Activated CD4-positive, alpha-beta T cell treated with anti-CD3 and anti-CD28 coated beads, Interleukin-2, amount 10 ng/mL, durations not matched to agents 24 days and 14 days (primary cell): ENCODE measurements at regions not wholly inside any gene's neighbourhood (a gene's known extent, or its start where the extent isn't known, plus 50 kb on each side); places are given as distances from the start of the nearest gene placed in this dataset.

Experiments
- DNase-seq: peaks from one replicate; pipeline ENCODE4 v3.0.0; 2022
- H3K27ac Mint-ChIP-seq: one replicate; pipeline ENCODE4 v1.8.0; 2022; ENCODE audit warnings: mild to moderate bottlenecking, mixed read lengths
- H3K27me3 Mint-ChIP-seq: one replicate; pipeline ENCODE4 v1.8.0; 2022; ENCODE audit warnings: mixed read lengths
- H3K36me3 Mint-ChIP-seq: one replicate; pipeline ENCODE4 v1.8.0; 2022; ENCODE audit warnings: low read depth, mild to moderate bottlenecking, mixed read lengths
- H3K4me1 Mint-ChIP-seq: one replicate; pipeline ENCODE4 v1.8.0; 2021; ENCODE audit warnings: mixed read lengths
- H3K4me3 Mint-ChIP-seq: one replicate; pipeline ENCODE4 v1.8.0; 2022; ENCODE audit warnings: mild to moderate bottlenecking, moderate library complexity, mixed read lengths
- H3K9me3 Mint-ChIP-seq: one replicate; pipeline ENCODE4 v1.8.0; 2021; ENCODE audit warnings: mixed read lengths
- intact Hi-C: fragments of 100-400 bp; cut with micrococcal nuclease; formaldehyde crosslinking; loops from one replicate; pipeline ENCODE4 v1.15.1; 2023

DNA sequence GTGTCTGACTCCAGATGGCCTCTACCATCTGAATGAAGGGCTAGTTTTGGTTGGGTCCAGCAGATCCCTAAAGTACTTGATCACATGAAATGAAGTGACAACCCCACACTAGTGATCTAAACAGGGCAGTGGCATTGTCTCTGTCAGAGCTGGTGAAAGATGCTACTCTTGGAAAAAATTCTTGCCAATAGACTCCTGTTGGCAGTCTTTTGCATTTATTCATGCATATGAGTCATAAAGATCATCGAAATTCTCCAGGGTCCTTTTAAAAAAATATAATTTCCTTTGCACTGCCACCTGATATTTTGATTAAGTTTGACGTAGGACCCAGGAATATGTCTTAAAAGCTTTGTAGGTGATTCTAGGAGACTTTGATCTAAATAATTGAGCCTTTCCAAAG is 135.1 kb upstream of the ELL2 start:
- intact Hi-C loops = no loop called here
- no peaks in the 10 kb centered on the region for H3K27me3 Mint-ChIP-seq
- peaks cover 26% of the 10 kb centered on the region for H3K9me3 Mint-ChIP-seq
- peaks cover 1% of the 10 kb centered on the region for H3K36me3 Mint-ChIP-seq
- H3K27ac Mint-ChIP-seq = no peak overlapping the region
- no peaks in the 10 kb centered on the region for H3K4me1 Mint-ChIP-seq
- DNase-seq = no peak
- H3K4me3 Mint-ChIP-seq = no peak overlapping the region

DNA sequence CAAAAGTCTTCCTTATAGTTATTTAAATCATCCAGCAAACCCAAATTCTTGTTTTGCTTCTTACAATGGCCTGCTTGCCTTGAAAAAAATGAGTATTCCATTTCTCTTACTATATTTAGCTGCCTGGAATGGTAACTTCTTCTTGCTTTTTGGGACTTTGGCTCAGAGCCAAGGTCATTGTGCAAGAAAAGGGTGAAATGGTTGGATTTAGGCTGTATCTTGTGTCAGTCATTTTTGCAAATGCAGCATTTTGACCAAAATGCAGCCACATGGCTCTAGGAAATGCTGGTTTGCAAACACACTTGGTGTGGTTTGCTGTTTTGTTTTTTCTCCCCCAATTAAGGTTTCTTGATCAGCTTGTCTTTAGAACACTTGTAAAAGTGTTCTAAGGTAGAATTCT is 133.3 kb upstream of the ELL2 start:
- Mint-ChIP-seq H3K9me3 (peaks cover 16% of the 10 kb centered on the region), H3K27ac (no peak overlapping the region), H3K4me1 (no peaks in the 10 kb centered on the region), H3K4me3 (no peak overlapping the region), H3K27me3 (no peaks in the 10 kb centered on the region), H3K36me3 (no peaks in the 10 kb centered on the region)
- no peak for DNase-seq
- intact Hi-C loops = no loop called here

DNA sequence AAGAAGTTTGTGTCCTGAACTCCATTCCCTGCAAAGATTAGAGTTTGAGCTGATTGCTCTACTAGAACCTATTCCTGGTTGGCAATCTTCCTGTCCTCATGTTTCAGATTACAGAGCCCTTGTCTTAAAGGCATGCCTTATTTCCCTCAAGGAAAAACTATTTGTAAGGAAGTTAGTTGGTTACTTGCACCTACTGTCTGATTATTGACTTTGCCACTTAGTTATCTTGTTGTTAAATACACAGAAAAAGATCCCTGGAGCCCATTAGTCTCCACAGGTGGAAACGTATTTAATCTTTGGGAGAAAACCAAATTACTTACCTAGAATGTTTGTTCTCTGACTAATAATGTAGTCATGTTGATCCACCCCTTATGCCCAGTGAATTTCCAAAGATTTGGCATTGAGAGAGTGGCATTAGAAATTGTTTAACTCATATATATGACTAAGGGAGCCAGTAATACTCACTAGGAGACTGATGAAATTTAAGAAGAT is 132.3 kb upstream of the ELL2 start:
- no peaks in the 10 kb centered on the region for H3K4me1 Mint-ChIP-seq

GRCh38 chr5:96093340-96093739 is 131.7 kb upstream of the ELL2 start:
- Mint-ChIP-seq H3K4me1 (no peaks in the 10 kb centered on the region), H3K27ac (no peak overlapping the region), H3K27me3 (no peaks in the 10 kb centered on the region), H3K9me3 (peaks cover 14% of the 10 kb centered on the region), H3K4me3 (no peak overlapping the region), H3K36me3 (no peaks in the 10 kb centered on the region)
- intact Hi-C loops = no loop called here
- DNase-seq = no peak

More for the DNA sequence above, 132.3 kb upstream of the ELL2 start:
- no peak overlapping the region for H3K27ac Mint-ChIP-seq
- intact Hi-C loops = no loop called here
- H3K4me3 Mint-ChIP-seq = no peak overlapping the region
- no peaks in the 10 kb centered on the region for H3K36me3 Mint-ChIP-seq
- H3K9me3 Mint-ChIP-seq = peaks cover 15% of the 10 kb centered on the region
- DNase-seq = no peak
- no peaks in the 10 kb centered on the region for H3K27me3 Mint-ChIP-seq

DNA sequence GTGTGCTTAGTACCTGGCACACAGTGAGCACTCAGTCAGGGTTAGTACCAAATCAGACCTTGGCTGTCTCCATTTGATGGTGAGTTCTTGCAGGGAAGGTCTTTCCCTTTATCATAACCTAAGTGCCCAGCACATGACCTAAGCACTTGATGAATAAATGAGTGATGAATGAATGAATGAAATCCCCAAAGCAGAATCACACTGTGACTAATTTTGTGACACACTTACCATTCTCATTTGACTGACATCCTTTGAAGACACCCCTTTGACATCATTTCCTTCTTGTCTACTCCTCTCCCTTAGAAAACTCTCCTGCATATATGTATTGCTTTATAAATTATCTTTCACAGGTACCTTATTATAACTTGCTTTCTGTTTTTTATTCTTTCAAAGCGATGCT is 130.2 kb upstream of the ELL2 start:
- Mint-ChIP-seq H3K9me3 (peaks cover 5% of the 10 kb centered on the region), H3K36me3 (no peaks in the 10 kb centered on the region), H3K27ac (no peak overlapping the region), H3K4me1 (no peaks in the 10 kb centered on the region), H3K27me3 (no peaks in the 10 kb centered on the region), H3K4me3 (no peak overlapping the region)
- intact Hi-C loops = no loop called here
- no peak for DNase-seq

DNA sequence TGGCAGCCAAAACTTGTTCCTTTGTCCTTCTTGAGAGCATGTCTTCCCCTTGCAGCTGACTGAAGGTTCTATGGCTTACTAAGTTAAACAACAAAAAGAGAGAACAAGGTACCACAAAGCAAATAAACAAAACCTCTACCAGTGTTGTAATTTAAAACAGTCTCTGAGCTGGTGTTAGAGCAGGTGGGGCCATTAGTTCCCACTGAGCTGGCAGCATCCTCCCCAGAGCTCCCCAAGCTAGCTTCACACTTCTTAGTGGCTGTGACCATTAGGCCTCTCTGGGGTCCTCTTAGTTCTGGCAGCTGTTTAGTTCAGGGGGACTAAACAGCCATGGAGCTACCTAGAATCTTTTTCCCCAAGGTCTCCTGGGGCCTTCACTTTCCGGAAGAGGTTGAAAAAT is 128.6 kb upstream of the ELL2 start:
- Mint-ChIP-seq H3K27ac (no peak overlapping the region), H3K9me3 (peaks cover 5% of the 10 kb centered on the region), H3K36me3 (no peaks in the 10 kb centered on the region), H3K4me1 (no peaks in the 10 kb centered on the region), H3K4me3 (no peak overlapping the region), H3K27me3 (no peaks in the 10 kb centered on the region)
- intact Hi-C loops = no loop called here
- no peak for DNase-seq

DNA sequence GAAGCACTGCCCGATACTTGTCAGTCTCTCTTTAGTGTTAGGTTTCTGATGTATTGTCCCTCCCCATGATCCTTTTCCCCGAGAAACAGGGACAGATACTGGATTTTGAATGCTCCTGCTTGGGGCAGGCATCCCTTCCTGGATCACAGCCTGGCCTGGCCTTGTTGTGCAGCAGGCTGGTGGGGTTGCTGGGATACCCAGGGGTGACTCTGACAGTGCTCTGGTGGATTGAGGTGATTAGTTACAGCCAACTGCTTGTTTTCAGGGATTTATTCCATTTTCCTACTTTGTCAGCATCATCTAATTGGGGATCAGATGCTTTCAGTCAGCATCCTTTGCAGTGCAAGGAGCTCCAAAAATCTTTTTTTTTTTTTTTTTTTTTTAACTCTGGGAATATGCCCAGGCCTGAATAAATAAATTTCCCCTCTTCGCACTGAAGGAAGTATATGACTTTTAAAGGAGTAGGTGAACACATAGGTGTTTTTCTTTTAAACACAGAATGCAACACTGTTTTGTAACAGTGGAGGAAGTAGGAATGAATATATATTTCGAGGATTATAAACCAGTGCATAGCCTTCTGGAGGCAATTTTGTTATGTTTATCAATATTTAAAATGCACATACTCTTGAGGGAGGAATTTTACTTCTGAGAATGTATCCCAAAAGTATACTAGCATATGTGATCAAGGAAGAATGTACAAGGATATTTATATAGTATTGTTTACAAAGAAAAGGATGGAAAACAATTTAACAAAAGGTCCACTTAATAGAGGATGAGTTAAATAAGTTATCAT is 127.3 kb upstream of the ELL2 start:
- Mint-ChIP-seq H3K27ac (no peak overlapping the region), H3K36me3 (no peaks in the 10 kb centered on the region), H3K4me1 (peaks cover 4% of the 10 kb centered on the region), H3K27me3 (no peaks in the 10 kb centered on the region), H3K4me3 (no peak overlapping the region), H3K9me3 (peaks cover 5% of the 10 kb centered on the region)
- DNase-seq = no peak
- intact Hi-C loops = no loop called here

GRCh38 chr5:96087939-96088338 is 126.3 kb upstream of the ELL2 start:
- H3K9me3 Mint-ChIP-seq = no peaks in the 10 kb centered on the region
- intact Hi-C loops = no loop called here
- no peak overlapping the region for H3K27ac Mint-ChIP-seq
- no peaks in the 10 kb centered on the region for H3K36me3 Mint-ChIP-seq
- no peak overlapping the region for H3K4me3 Mint-ChIP-seq
- no peak for DNase-seq
- no peaks in the 10 kb centered on the region for H3K27me3 Mint-ChIP-seq
- peaks cover 11% of the 10 kb centered on the region for H3K4me1 Mint-ChIP-seq

- H3K27me3 Mint-ChIP-seq = no peaks in the 10 kb centered on the region
- peaks cover 28% of the 10 kb centered on the region for H3K4me1 Mint-ChIP-seq
- no peaks in the 10 kb centered on the region for H3K36me3 Mint-ChIP-seq
- no peak overlapping the region for H3K4me3 Mint-ChIP-seq
- intact Hi-C loops = no loop called here
- H3K9me3 Mint-ChIP-seq = no peaks in the 10 kb centered on the region
- H3K27ac Mint-ChIP-seq = no peak overlapping the region
- DNase-seq = no peak
Measured at GRCh38 chr5:96084874-96085506, 123.3 kb upstream of the ELL2 start.

DNA sequence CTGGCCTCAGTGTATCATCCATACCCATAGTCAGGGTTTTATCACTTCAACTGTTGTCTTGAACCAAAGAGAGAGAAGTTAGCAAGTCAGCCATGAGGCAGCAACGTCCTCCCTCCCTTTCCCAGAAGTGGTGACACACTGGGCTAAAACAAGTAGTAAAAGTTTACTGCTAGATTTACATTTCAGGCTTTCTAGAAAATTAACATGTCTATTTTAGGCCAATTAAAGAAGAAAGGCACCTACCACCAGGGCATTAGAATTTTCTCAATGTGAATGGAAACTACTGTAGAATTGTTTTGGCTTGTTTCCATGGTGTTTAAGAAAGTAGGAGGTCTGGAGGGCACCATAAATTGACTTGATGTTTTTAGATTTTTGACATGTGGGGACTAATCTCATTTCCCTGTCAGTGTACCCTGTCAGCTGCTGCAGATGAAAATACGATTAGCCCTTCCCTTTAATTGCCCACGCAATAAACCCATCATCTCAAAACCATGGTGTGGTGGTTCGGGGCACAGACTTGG is 121.8 kb upstream of the ELL2 start:
- intact Hi-C loops = no loop called here
- no peak for DNase-seq
- H3K27me3 Mint-ChIP-seq = no peaks in the 10 kb centered on the region
- no peaks in the 10 kb centered on the region for H3K9me3 Mint-ChIP-seq
- peak overlapping the region; percentile 61 for H3K27ac Mint-ChIP-seq
- peaks cover 36% of the 10 kb centered on the region for H3K4me1 Mint-ChIP-seq
- H3K36me3 Mint-ChIP-seq = no peaks in the 10 kb centered on the region
- H3K4me3 Mint-ChIP-seq = no peak overlapping the region

- no peaks in the 10 kb centered on the region for H3K9me3 Mint-ChIP-seq
- no peak overlapping the region for H3K27ac Mint-ChIP-seq
- no peaks in the 10 kb centered on the region for H3K27me3 Mint-ChIP-seq
- no peaks in the 10 kb centered on the region for H3K36me3 Mint-ChIP-seq
- no peak overlapping the region for H3K4me3 Mint-ChIP-seq
- intact Hi-C loops = no loop called here
- no peak for DNase-seq
- H3K4me1 Mint-ChIP-seq = peaks cover 40% of the 10 kb centered on the region
Measured at GRCh38 chr5:96081276-96081858, 119.7 kb upstream of the ELL2 start.

GRCh38 chr5:96080557-96080956 is 118.9 kb upstream of the ELL2 start:
- no peaks in the 10 kb centered on the region for H3K27me3 Mint-ChIP-seq
- H3K9me3 Mint-ChIP-seq = no peaks in the 10 kb centered on the region
- no peak for DNase-seq
- no peak overlapping the region for H3K4me3 Mint-ChIP-seq
- H3K36me3 Mint-ChIP-seq = no peaks in the 10 kb centered on the region
- H3K27ac Mint-ChIP-seq = peak overlapping the region; percentile 34
- intact Hi-C loops = no loop called here
- H3K4me1 Mint-ChIP-seq = peaks cover 42% of the 10 kb centered on the region

DNA sequence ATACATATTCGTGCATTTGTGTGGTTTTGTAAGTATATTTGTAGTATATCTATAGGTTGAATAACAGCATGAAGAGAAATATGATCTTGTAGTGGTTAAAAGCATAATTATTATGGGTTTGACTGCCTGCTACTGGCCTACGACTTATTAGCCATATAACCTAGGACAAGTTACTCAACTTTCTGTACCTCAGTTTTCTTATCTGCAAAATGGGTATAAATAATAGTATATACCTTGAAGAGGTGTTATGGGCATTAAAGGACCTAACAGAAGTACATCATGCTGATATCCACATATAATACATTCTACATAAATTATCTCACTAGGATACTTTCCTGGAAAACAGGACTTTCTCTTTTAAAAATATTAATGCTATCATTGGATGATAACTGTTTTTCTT is 118.3 kb upstream of the ELL2 start:
- no peak for DNase-seq
- H3K36me3 Mint-ChIP-seq = no peaks in the 10 kb centered on the region
- peaks cover 43% of the 10 kb centered on the region for H3K4me1 Mint-ChIP-seq
- intact Hi-C loops = loop anchor here (1.0 to 10.0 kb wide), 6 partner anchors 15 to 435 kb away; partner anchors contain the start of gene RFESD
- no peaks in the 10 kb centered on the region for H3K27me3 Mint-ChIP-seq
- no peak overlapping the region for H3K27ac Mint-ChIP-seq
- no peak overlapping the region for H3K4me3 Mint-ChIP-seq
- no peaks in the 10 kb centered on the region for H3K9me3 Mint-ChIP-seq

GRCh38 chr5:96079075-96079474 is 117.4 kb upstream of the ELL2 start:
- peaks cover 45% of the 10 kb centered on the region for H3K4me1 Mint-ChIP-seq
- H3K27me3 Mint-ChIP-seq = no peaks in the 10 kb centered on the region

More at GRCh38 chr5:96079075-96079474, 117.4 kb upstream of the ELL2 start:
- DNase-seq = no peak
- Mint-ChIP-seq H3K27ac (peak overlapping the region; percentile 87), H3K9me3 (no peaks in the 10 kb centered on the region), H3K36me3 (no peaks in the 10 kb centered on the region), H3K4me3 (peak overlapping the region; percentile 42)
- intact Hi-C loops = loop anchor here (1.0 to 10.0 kb wide), 6 partner anchors 14 to 434 kb away; partner anchors contain the start of gene RFESD
